ENCODE measurements at regions not wholly inside any gene's neighbourhood (a gene's known extent, or its start where the extent isn't known, plus 50 kb on each side); places are given as distances from the start of the nearest gene placed in this dataset.

DNA sequence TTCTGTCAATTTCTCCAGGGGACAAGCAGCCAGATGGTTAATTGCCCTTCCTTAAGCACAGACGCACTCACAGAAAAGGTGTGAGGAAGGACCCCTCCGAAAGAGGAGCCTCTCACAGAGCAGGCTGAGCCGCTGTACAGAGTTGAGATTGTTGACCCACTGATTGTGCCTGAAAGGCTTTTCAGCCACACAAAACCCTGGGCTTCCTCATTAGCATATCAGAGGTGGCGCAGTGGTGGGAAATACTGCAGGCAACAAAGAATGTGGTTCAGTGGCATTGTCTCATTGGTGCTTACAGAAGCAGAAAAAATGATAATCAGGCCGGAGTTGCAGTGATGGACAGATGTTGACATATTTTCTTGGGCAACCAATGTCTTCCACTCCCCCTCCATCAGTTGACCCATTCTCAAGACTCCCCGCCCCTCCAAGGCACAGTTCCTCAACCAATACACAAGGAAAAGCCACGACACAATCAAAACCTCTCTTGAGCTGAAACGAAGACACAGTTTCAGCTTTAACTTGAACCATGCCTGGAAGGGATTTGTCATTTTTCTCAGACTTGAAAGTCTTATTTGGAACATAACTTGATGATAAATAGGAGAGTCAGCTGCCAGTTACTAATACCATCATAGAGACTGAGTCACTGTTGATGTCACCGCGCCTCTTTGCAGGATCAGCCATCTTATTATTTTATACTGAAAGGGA lies 53.1 kb downstream of the ATXN3L start:
- Histone ChIP-seq H3K9me3 (ENCODE audit: control insufficient read depth, insufficient read depth, low read depth, low read length) (no peaks in the 10 kb centered on the region), H3K9ac (ENCODE audit: low read length) (no peak overlapping the region), H3K36me3 (ENCODE audit: control insufficient read depth, insufficient read depth, low read length) (no peaks in the 10 kb centered on the region), H3K27ac (ENCODE audit: low read depth, low read length) (no peak overlapping the region), H3K4me1 (ENCODE audit: control insufficient read depth, insufficient read depth, low read length) (peaks cover 18% of the 10 kb centered on the region), H3K27me3 (ENCODE audit: control insufficient read depth, insufficient read depth, low read length) (no peaks in the 10 kb centered on the region; the same call in 1 of the 2 replicates), H3K4me3 (ENCODE audit: low read depth, low read length) (no peak overlapping the region)

DNA sequence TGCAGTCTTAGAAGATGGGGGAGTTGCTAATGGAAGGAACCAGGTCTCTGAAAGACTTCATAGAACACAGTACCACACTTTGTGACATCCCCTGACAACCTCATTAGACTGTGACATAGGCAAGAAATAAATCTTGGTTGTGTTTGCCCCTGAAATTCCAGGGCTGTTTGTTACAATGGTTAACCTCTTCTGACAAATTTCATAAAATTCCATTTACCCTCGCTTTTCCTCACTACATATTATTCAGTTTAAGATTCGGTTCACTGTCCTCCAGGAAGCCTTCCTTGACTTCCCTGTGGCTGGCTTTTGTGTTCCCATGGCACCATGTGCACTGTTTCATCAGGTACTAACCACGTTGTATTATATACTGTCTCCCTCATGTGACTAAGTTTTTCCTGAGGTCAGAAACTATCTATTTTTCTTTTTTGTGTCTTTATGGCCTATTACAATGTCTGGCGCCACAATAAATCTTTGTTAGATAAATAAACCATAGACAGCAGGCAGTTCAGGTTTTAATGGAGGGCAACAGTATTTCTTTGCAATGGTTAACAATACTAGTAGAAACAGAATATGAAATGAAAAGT lies 54.2 kb downstream of the ATXN3L start:
- H3K4me1 ChIP-seq (ENCODE audit: control insufficient read depth, insufficient read depth, low read length), result peaks cover 18% of the 10 kb centered on the region
- H3K27ac ChIP-seq (ENCODE audit: low read depth, low read length), result no peak overlapping the region
- H3K4me3 ChIP-seq (ENCODE audit: low read depth, low read length), result no peak overlapping the region
- no peaks in the 10 kb centered on the region for H3K9me3 ChIP-seq (ENCODE audit: control insufficient read depth, insufficient read depth, low read depth, low read length)
- H3K9ac ChIP-seq (ENCODE audit: low read length), result no peak overlapping the region
- no peaks in the 10 kb centered on the region for H3K36me3 ChIP-seq (ENCODE audit: control insufficient read depth, insufficient read depth, low read length)
- no peaks in the 10 kb centered on the region; the same call in 1 of the 2 replicates for H3K27me3 ChIP-seq (ENCODE audit: control insufficient read depth, insufficient read depth, low read length)

DNA sequence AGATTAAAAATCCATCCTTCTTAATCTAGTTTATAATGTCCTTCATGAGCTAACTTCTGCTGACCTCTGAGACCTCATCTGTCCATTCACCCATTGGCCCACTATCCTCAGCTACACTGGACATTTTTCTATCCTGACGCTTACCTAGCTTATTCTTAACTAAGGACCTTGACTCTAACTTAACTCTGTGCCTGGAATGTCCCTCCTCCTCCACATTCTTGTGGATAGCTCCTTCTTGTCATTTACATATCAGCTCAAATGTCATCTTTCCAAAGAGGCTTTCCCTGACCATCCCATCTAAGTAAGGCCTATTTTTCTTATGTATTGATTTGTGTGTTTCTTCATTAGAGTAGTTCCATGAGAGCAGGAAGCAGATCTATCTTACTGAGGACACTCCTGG lies 54.7 kb downstream of the ATXN3L start:
- Histone ChIP-seq H3K27me3 (ENCODE audit: control insufficient read depth, insufficient read depth, low read length) (no peaks in the 10 kb centered on the region; the same call in 1 of the 2 replicates), H3K9ac (ENCODE audit: low read length) (no peak overlapping the region), H3K27ac (ENCODE audit: low read depth, low read length) (no peak overlapping the region), H3K4me3 (ENCODE audit: low read depth, low read length) (no peak overlapping the region), H3K4me1 (ENCODE audit: control insufficient read depth, insufficient read depth, low read length) (peaks cover 18% of the 10 kb centered on the region), H3K9me3 (ENCODE audit: control insufficient read depth, insufficient read depth, low read depth, low read length) (no peaks in the 10 kb centered on the region), H3K36me3 (ENCODE audit: control insufficient read depth, insufficient read depth, low read length) (no peaks in the 10 kb centered on the region)

DNA sequence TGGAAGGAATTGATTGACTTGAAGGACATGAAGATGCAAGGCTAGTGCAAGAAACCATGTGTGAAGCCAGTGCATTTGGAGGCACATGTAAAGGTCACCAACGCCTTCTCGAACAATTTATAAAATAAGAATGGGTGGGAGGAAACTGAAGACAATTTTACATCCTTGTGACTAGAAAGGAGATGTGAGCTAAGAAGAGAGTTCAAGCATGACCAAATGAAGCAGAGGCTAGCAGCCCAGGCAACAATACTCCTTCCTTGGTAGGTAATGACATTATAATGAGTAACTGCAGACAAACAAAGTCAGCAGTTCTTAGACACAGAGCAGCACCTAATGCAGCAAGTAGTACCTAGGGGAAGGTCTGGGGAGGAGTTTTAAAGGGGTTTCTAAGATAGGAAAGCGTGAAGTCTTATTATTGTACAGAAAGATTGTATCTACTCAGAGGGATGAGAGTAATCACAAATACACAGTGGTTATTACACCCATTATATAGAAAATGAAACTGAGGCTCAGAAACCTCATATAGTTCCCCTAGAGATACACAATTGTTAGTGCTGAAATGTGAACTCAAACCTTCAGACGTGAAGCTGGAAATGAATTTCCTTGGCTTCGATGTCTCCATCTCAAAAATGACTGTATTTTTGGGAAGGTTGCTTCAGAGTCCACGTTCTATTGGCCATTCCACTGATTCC lies 56.1 kb downstream of the ATXN3L start:
- Histone ChIP-seq H3K4me1 (ENCODE audit: control insufficient read depth, insufficient read depth, low read length) (peaks cover 18% of the 10 kb centered on the region), H3K27ac (ENCODE audit: low read depth, low read length) (no peak overlapping the region), H3K27me3 (ENCODE audit: control insufficient read depth, insufficient read depth, low read length) (no peaks in the 10 kb centered on the region; the same call in 1 of the 2 replicates), H3K36me3 (ENCODE audit: control insufficient read depth, insufficient read depth, low read length) (no peaks in the 10 kb centered on the region), H3K9me3 (ENCODE audit: control insufficient read depth, insufficient read depth, low read depth, low read length) (0 out of 2 replicates have a peak, but pooled peaks cover 4% of the 10 kb centered on the region), H3K4me3 (ENCODE audit: low read depth, low read length) (no peak overlapping the region), H3K9ac (ENCODE audit: low read length) (no peak overlapping the region)

DNA sequence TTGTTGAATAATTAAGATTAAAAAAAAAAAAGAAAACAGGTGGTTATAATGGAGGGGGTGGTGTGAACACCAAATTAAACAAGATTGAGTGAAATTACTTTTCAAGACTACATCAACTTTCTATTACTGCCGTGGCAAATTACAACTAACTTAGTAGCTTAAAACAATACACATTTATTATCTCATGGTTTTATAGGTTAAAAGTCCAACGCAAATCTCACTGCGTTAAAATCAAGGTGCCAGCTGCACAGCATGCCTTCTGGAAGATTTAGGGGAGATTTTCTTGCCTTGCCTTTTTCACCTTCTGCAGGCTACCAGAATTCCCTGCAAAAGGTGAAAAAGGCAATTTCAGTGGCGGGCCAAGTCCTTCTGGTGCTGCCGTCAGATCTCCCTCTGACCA lies 58.5 kb downstream of the ATXN3L start:
- Histone ChIP-seq H3K4me1 (ENCODE audit: control insufficient read depth, insufficient read depth, low read length) (peaks cover 12% of the 10 kb centered on the region; the same call in 1 of the 2 replicates), H3K9me3 (ENCODE audit: control insufficient read depth, insufficient read depth, low read depth, low read length) (0 out of 2 replicates have a peak, but pooled peaks cover 5% of the 10 kb centered on the region)

DNA sequence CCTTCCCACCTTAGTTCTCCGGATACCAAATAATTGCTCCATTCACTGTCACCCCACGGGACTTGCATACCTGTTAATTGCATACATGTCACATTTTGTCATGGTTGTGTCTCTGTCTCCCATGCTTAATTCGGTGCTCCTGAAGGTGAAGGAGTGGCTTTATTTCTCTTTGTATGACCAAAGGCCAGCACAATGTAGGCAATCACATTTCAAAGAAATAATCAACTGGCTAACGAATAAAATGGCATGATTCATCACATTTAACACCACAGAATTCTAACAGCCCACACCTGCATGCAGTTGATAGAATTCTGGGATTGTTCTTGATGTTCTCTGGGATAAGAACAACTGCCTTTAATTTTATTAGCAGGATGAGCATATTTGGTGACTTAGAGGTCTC lies 59.3 kb downstream of the ATXN3L start:
- H3K4me3 ChIP-seq (ENCODE audit: low read depth, low read length), result no peak overlapping the region
- H3K27ac ChIP-seq (ENCODE audit: low read depth, low read length), result no peak overlapping the region
- H3K9me3 ChIP-seq (ENCODE audit: control insufficient read depth, insufficient read depth, low read depth, low read length), result 0 out of 2 replicates have a peak, but pooled peaks cover 5% of the 10 kb centered on the region
- H3K9ac ChIP-seq (ENCODE audit: low read length), result no peak overlapping the region
- H3K36me3 ChIP-seq (ENCODE audit: control insufficient read depth, insufficient read depth, low read length), result no peaks in the 10 kb centered on the region
- no peaks in the 10 kb centered on the region; the same call in 1 of the 2 replicates for H3K27me3 ChIP-seq (ENCODE audit: control insufficient read depth, insufficient read depth, low read length)
- peaks cover 8% of the 10 kb centered on the region; the same call in 1 of the 2 replicates for H3K4me1 ChIP-seq (ENCODE audit: control insufficient read depth, insufficient read depth, low read length)

More for the DNA sequence above, 58.5 kb downstream of the ATXN3L start:
- Histone ChIP-seq H3K4me3 (ENCODE audit: low read depth, low read length) (no peak overlapping the region), H3K36me3 (ENCODE audit: control insufficient read depth, insufficient read depth, low read length) (no peaks in the 10 kb centered on the region), H3K27me3 (ENCODE audit: control insufficient read depth, insufficient read depth, low read length) (no peaks in the 10 kb centered on the region; the same call in 1 of the 2 replicates), H3K27ac (ENCODE audit: low read depth, low read length) (no peak overlapping the region), H3K9ac (ENCODE audit: low read length) (no peak overlapping the region)

DNA sequence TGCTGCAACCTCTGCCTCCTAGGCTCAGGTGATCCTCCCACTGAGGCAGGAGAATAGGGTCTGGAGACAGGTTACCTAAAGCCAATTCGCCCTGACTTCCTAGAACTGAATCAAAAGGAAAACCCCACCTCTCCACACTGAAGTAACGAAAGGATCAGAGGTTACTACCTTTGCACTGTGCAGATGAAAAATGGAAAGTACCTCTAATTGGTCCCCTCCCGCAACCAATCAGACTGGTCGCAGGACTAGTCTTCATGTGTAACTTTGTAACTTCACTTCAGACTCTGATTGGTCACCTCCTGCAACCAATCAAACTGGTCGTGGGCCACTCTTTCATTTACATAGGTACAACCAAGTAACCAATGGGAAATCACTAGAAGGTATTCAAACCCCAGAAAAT lies 61.1 kb downstream of the ATXN3L start:
- peaks cover 5% of the 10 kb centered on the region; the same call in 1 of the 2 replicates for H3K4me1 ChIP-seq (ENCODE audit: control insufficient read depth, insufficient read depth, low read length)

DNA sequence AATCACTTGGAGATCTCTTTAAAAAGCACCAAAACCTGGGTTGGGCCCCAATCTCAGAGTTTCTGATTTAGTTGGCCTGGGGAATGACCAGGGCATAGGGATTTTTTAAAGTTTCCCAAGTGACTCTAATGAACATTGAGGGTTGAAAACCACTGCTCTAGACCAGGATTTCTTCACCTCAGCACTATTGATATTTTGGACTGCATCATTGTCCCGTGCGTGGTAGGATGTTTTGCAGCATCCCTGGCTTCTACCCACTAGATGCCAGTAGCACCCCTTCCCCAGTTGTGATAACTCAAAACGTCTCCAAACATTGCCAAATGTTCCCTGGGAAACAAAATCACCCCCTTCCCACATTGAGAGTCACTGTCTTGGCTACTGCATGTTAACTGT lies 61.8 kb downstream of the ATXN3L start:
- peaks cover 10% of the 10 kb centered on the region; the same call in 1 of the 2 replicates for H3K9me3 ChIP-seq (ENCODE audit: control insufficient read depth, insufficient read depth, low read depth, low read length)
- no peak overlapping the region for H3K4me3 ChIP-seq (ENCODE audit: low read depth, low read length)
- no peak overlapping the region for H3K9ac ChIP-seq (ENCODE audit: low read length)
- H3K4me1 ChIP-seq (ENCODE audit: control insufficient read depth, insufficient read depth, low read length), result peaks cover 5% of the 10 kb centered on the region; the same call in 1 of the 2 replicates
- no peak overlapping the region for H3K27ac ChIP-seq (ENCODE audit: low read depth, low read length)
- no peaks in the 10 kb centered on the region for H3K36me3 ChIP-seq (ENCODE audit: control insufficient read depth, insufficient read depth, low read length)
- no peaks in the 10 kb centered on the region; the same call in 1 of the 2 replicates for H3K27me3 ChIP-seq (ENCODE audit: control insufficient read depth, insufficient read depth, low read length)

More for the DNA sequence above, 61.1 kb downstream of the ATXN3L start:
- no peak overlapping the region for H3K27ac ChIP-seq (ENCODE audit: low read depth, low read length)
- no peaks in the 10 kb centered on the region; the same call in 1 of the 2 replicates for H3K27me3 ChIP-seq (ENCODE audit: control insufficient read depth, insufficient read depth, low read length)
- no peaks in the 10 kb centered on the region for H3K36me3 ChIP-seq (ENCODE audit: control insufficient read depth, insufficient read depth, low read length)
- no peak overlapping the region for H3K4me3 ChIP-seq (ENCODE audit: low read depth, low read length)
- H3K9me3 ChIP-seq (ENCODE audit: control insufficient read depth, insufficient read depth, low read depth, low read length), result 0 out of 2 replicates have a peak, but pooled peaks cover 5% of the 10 kb centered on the region
- no peak overlapping the region for H3K9ac ChIP-seq (ENCODE audit: low read length)

DNA sequence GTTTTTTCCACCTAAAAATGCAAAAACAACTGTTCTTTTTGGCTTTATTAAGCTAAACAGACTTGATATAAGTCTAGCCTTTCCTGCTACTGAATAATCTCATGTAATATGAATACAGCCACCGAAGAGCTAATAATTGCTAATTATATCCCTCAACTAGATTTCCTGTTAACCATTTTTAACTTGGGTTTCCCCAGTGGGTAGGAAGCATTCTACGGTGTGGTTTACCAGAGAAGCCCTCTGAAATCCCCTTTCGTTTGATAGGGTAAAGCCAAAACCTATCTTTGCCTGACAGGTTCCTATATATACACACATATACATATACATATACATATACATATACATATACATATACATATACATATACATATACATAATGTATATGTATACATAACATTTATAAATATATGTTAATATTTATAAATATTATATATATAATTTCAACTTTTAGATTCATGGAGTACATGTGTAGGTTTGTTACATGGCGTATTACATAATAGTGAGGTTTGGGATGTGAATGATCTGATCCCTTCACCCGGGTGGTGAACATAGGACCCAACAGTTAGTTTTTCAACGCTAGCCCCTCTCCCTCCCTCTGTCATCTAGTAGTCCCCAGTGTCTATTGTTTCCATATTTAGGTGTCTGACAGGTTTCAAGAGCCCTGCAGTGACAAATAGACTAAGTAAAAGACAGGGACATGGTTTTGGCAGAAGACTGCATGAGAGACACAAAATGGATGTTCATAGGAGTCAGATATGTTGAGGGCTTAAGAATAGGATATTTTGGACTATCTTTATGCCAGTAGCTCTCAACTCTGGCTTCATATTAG lies 62.4 kb downstream of the ATXN3L start:
- H3K9ac ChIP-seq (ENCODE audit: low read length), result no peak overlapping the region
- peaks cover 5% of the 10 kb centered on the region; the same call in 1 of the 2 replicates for H3K4me1 ChIP-seq (ENCODE audit: control insufficient read depth, insufficient read depth, low read length)
- H3K9me3 ChIP-seq (ENCODE audit: control insufficient read depth, insufficient read depth, low read depth, low read length), result peaks cover 13% of the 10 kb centered on the region; the same call in 1 of the 2 replicates
- no peak overlapping the region for H3K4me3 ChIP-seq (ENCODE audit: low read depth, low read length)
- H3K36me3 ChIP-seq (ENCODE audit: control insufficient read depth, insufficient read depth, low read length), result no peaks in the 10 kb centered on the region
- no peak overlapping the region for H3K27ac ChIP-seq (ENCODE audit: low read depth, low read length)
- no peaks in the 10 kb centered on the region; the same call in 1 of the 2 replicates for H3K27me3 ChIP-seq (ENCODE audit: control insufficient read depth, insufficient read depth, low read length)

DNA sequence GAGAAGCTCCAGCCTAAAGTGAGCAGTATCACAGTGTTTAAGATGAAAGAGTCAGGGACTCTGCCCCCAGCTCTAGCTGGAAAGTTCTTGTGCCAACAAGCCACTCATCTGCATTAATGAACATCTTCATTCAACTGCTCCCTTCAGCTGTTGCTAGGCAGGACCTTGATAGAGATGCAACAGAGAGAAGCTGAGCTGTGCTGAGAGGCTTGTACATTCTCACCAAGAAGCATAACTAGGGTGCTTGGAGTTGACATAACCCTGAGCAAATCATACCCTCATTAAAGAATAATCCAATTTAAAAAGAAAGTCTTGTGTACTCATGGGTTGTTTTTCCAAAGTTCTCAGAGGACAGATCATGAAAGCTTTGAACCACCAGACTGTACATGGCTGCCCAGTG lies 63.2 kb downstream of the ATXN3L start:
- Histone ChIP-seq H3K4me3 (ENCODE audit: low read depth, low read length) (no peak overlapping the region), H3K9me3 (ENCODE audit: control insufficient read depth, insufficient read depth, low read depth, low read length) (peaks cover 15% of the 10 kb centered on the region; the same call in 1 of the 2 replicates), H3K27me3 (ENCODE audit: control insufficient read depth, insufficient read depth, low read length) (no peaks in the 10 kb centered on the region; the same call in 1 of the 2 replicates), H3K9ac (ENCODE audit: low read length) (no peak overlapping the region), H3K36me3 (ENCODE audit: control insufficient read depth, insufficient read depth, low read length) (no peaks in the 10 kb centered on the region), H3K4me1 (ENCODE audit: control insufficient read depth, insufficient read depth, low read length) (peaks cover 5% of the 10 kb centered on the region; the same call in 1 of the 2 replicates), H3K27ac (ENCODE audit: low read depth, low read length) (no peak overlapping the region)
